ENCODE measurements at regions not wholly inside any gene's neighbourhood (a gene's known extent, or its start where the extent isn't known, plus 50 kb on each side); places are given as distances from the start of the nearest gene placed in this dataset.

DNA sequence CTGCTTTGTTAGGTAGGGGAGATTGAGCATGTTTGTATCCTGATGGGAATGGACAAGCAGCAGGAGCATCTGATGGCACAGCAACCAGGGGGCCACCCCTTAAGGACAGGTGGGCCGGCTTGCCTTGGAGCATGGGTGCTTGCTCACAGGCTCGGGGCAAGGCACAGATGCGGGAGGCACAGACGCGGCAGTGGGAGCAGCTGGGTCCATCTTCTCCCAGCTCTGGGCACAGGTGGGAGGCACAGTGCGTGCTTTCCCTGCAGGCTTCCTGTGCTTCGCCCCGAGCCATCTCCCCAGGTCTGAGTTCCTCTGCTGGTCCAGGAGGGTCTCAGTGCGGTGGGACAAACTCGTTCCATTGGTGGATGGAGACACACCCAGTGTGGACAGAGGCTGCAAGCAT lies 73.6 kb upstream of the BHLHE23 start:
- no peak for DNase-seq (ENCODE audit: missing footprints)
- intact Hi-C loops (cut with DNase I): no loop called here
- no peak for ATAC-seq

DNA sequence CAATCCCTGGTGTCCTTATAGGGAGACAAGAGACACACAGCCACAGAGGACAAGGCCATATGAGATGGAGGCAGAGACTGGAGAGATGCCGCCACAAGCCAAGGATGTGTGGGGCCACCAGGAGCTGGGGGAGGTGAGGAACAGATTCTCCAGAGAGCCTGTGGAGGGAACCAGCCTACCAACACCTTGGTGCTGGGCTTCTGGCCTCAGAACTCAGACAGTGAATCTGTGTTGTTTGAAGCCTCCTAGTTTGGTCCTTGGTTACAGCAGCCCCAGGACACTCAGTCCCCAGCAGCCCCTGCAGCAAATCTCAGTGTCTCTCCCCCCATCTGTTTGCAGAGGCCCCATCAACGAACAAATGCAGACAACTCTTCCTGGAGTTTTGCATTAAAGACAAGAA lies 73.2 kb upstream of the BHLHE23 start:
- DNase-seq (ENCODE audit: missing footprints) (no peak), ATAC-seq (no peak)
- intact Hi-C loops (cut with DNase I): no loop called here

DNA sequence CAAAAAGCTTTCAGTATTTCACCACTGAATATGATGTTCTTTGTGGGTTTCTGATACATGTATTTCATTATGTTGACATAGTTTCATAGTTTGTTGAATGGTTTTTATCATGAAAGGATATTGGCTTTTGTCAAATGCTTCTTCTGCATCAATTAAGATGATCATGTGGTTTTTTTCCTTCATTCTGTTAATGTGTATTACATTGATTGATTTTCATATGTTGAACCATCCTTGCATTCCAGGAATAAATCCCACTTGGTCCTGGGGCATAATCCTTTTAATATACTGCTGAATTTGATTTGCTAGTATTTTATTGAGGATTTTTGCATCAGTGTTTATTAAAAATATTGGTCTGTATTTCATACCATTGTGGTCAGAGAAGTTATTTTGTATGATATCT lies 70.9 kb upstream of the BHLHE23 start:
- DNase-seq (ENCODE audit: missing footprints) (no peak), ATAC-seq (no peak)
- intact Hi-C loops (cut with DNase I): no loop called here

DNA sequence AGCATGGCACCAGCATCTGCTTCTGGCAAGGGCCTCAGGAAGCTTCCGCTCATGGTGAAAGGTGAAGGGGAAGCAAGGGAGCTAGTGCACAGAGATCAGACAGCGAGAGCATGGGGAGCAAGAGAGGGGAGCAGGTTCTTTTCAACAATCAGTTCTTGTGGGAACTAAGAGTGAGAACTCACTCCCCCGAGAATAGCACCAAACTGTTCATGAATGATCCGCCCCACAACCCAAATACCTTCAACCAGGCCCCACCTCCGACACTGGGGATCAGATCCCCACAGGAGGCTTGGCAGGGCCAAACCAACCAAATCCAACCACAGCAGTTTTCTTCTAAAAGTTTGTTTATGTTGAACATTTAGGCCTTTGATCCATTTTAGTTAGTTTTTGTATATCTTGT lies 69.7 kb upstream of the BHLHE23 start:
- no peak for ATAC-seq
- no peak for DNase-seq (ENCODE audit: missing footprints)
- intact Hi-C loops (cut with DNase I): no loop called here

DNA sequence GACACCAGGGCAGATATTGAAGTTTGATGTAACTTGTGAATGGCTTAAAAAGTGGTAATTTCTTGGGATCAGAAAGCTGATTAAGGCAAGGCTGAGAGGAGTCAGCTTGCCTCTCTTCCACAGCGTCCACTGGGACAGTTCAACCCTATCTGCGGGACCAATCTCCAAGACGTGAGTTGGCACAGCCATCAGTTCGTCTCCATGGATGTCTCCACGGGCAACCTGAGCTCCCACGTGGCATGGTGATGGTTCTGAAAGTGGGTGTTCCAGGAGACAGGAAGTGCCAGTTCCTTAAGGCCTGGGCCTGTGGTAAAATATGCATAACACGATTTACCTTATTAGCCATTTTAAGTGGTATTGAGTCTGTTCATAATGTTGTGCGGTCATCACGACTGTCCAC lies 67.9 kb upstream of the BHLHE23 start:
- DNase-seq (ENCODE audit: missing footprints) (no peak), ATAC-seq (no peak)
- intact Hi-C loops (cut with DNase I): no loop called here

DNA sequence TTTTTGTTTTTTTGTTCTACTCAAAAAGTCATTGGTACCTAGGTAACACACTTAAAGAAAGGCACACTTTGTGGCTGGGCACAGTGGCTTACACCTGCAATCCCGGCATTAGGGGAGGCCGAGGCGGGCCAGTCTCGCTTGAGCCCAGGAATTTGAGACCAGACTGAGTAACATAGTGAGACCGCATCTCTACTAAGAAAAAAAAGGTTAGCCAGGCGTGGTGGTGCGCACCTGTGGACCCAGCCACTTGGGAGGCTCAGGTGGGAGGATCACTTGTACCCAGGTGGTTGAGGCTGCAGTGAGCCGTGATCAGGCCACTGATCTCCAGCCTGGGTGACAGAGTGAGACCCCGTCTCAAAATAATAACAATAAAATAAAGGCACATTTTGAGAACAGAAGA lies 67.4 kb upstream of the BHLHE23 start:
- DNase-seq (ENCODE audit: missing footprints) (no peak), ATAC-seq (no peak)

DNA sequence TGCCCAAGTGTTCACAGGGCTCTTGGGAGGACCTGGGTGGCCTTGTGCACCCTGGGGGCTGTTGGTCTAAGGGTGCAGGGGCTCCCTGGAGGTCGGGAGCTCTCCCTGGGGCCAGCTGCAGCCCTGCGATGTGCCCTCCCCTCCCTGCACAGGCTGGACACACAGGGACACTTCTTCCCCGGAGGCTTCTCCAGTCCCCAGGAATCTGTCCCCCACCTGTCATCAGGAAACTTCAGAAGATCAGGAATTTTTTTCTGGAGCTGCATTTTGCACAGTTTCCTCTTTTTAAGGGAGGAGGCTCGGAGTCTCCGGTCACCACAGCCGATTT lies 66.9 kb upstream of the BHLHE23 start:
- intact Hi-C loops (cut with DNase I): no loop called here
- DNase-seq (ENCODE audit: missing footprints) (no peak), ATAC-seq (no peak)

More for the DNA sequence above, 67.4 kb upstream of the BHLHE23 start:
- intact Hi-C loops (cut with DNase I): no loop called here

DNA sequence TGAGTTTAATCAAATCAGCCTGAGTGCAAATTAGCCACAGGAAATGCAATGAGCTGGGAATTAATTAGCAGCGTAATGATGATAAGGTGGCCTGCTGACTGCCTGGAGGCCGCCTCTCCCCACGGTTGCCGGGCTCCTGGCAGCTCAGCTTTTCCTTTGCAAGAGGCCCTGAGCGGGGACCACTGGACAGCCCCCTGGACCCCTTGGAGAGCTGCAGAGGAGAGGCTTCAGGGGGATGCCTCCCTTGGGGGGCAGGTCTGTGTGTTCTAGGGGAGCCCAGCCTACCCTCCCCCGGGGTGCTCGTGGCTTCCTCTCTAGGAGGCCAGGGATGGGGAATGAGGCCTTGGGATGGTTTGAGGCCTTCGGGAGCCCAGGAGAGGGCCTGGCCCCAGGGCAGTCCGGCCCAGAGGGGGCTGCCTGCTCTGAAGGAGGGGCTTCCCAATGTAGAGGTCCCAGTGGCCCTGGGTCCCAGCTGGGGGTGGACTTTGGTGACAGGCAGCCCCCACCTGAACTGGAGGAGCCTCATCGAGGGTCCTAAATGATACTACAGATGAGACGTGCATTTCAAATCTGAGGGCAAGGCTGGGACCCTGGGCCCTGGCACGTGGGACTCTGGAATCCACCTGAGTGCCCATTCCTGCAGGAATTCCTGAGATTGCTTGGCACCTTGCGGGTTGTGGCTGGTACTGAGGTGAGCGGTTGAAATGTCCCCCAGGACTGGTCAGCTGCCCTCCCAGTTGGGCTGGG lies 66.4 kb upstream of the BHLHE23 start:
- no peak for DNase-seq (ENCODE audit: missing footprints)
- ATAC-seq: no peak
- intact Hi-C loops (cut with DNase I): no loop called here

DNA sequence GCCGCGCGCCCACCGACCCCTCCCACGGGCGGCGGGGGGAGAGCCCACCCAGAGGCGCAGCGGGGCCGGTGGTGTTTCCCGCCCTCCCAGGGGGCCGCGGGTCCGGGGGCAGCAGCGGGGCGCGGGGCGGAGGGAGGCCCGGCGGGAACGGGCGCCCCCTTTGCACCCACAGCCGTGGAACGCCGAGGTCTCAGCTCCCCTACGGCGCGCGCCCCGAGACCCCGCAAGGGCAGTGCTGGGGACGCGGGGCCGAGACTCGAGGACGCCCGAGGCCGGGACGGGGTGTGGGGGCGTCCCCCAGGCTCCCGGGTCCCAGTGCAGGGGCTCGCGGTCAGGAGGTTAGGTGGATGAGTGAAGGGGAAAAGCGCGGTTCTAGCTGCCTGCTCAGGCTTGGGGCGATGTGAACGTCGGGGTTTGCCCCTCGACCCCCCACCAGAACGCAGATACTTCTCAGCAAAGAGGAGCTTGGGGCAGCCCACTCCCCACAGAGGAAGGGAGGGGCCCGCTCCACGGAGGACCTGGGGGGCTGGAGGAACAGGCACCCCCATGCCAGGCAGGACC lies 65.5 kb upstream of the BHLHE23 start:
- ATAC-seq (no peak), DNase-seq (ENCODE audit: missing footprints) (no peak)
- intact Hi-C loops (cut with DNase I): no loop called here

DNA sequence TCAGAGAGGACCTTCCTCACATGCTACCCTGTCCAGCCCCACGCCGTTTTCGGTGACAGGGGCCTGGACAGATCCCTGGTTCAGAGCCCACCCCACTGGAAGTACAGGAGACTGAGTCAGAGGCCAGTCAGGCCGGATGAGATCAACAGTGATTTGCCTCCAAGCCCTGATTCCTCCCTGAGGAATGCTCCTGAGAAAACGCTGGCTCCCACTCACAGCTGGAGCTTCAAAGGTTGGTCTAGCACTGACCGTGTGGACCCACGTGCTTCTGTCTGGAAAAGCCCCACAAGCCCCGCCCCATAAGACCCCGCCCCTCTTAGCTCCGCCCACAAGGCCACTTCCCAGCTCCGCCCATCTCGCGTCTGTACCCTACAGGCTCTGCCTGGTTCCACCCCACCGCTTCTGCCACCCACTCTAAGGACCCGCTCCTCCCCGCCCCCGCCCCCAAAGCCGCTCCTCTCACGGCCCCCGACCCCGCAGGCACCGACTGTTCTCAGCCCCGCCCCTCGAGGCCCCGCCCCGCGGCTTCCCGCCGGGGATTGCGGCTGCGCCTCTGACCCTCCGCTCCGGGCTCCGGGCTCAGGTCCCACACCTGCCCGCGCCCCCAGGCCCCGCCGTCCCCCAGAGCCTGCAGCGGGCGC lies 64.9 kb upstream of the BHLHE23 start:
- intact Hi-C loops (cut with DNase I): no loop called here
- ATAC-seq: no peak
- DNase-seq (ENCODE audit: missing footprints): no peak

DNA sequence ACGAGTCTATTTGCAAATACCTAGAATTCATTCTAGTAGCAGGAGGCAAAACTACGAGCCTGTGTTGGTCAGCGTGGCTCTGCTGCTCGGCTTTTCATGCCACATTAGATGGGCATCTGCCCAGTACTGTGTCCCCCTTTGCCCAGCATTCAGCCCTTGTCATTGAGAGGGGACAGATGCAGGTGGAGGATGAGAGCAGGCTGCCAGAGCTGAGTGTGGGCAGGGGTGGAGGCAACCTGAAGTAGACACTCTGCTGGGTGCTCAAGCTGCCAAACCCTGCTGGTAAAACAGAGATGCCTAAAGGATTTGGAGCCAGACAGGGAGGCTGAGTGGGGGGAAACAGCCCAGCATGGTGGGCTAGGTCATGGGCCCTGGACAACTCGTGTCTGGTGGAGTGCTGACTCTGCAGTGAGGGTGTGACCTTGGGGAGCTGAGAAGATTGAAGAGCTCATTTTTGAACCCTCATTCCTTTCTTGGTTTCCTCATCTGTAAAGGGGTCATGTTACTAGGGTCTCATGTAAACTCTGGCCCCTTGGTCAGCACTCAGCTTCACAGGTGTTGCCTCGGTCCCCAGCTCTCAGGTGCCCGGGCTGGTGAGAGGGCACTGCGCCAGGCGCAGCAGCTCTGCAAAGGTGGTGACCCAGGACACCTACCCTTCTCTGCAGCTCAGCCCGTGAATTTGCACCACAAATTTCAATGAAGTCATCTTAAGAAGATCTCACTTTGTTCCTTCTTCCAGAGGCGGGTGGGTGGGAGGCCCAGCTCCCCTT lies 64.2 kb upstream of the BHLHE23 start:
- DNase-seq (ENCODE audit: missing footprints) (no peak), ATAC-seq (no peak)
- intact Hi-C loops (cut with DNase I): no loop called here

DNA sequence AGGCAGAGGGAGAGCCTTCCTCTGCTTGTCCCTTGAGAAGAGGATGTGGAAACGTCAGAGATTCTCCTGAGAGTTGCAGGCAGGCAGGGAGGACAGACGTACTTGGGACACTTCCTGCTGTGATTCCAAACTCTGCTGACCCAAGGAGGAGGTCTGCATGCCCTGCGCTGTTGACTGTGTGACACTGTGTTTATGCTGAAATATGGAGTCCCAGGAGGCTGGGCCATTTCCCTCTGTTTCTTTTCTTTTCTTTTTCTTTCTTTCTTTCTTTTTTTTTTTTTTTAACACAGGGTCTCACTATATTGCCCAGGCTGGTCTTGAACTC lies 63.5 kb upstream of the BHLHE23 start:
- ATAC-seq: no peak
- intact Hi-C loops (cut with DNase I): no loop called here
- DNase-seq (ENCODE audit: missing footprints): no peak

DNA sequence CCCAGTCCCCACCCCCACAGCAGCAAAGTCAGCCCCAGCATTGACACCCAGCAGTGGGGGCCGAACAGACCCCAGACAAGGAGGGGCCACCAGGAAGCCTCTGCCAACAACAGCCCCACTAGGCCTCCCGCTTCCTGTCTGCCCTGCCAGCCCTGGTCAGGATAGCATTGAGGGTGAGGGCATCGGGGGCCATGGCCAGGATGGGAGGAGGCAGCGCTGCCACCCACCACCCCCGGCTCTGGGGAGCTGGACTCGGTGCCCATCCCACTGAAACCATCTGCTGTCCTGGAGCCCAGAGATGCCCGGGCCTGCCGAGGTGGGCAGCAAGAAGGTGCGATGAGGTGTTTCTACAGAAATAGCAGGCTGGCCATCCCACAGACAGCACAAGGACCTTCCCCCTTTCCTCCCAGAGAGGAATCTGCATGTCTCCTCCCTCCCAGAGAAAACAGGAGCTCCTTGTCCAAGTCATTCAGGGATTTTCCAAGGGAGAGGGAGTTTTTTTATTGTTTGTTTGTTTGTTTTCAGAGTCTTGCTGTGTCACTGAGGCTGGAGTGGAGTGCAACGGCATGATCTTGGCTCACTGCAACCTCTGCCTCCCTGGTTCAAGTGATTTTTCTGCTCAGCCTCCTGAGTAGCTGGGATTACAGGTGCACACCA lies 62.1 kb upstream of the BHLHE23 start:
- DNase-seq (ENCODE audit: missing footprints) (no peak), ATAC-seq (no peak)
- intact Hi-C loops (cut with DNase I): no loop called here

DNA sequence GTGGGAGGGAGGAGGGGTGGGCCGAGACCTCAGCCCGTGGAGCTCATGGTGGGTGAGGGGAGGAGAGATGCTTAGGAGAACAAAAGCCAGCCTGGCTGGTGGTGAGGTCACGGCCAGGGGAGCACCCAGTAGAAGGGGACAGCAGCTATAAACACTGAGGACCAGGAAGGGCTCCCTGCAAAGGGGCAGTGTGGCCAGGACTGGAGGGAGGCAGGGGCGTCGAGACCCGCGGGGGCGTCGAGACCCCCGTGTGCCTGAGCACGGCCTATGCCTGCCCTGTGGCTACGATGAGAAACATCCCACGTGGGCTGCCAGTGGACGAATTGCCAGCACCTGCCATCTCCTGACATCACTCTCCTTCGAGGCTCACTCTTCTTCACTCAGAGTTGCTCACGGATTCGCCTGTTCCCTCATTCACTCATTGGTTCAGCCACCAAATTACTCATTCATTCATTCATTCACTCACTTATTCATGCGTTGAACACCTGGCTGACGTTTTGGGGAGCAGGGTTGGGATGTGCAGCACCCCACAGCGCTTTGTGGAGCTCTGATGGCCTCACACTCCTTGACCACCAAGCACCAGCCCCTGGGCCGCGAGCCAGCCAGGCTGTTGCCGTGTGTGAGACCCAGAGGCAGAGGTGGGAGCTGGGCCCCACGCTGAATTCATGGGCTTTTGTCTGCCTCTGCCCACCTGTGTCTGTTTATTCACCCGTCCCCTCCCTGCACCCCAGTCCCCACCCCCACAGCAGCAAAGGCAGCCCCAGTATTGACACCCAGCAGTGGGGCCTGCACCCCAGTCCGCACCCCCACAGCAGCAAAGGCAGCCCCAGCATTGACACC lies 61.2 kb upstream of the BHLHE23 start:
- intact Hi-C loops (cut with DNase I): no loop called here
- no peak for ATAC-seq
- no peak for DNase-seq (ENCODE audit: missing footprints)

DNA sequence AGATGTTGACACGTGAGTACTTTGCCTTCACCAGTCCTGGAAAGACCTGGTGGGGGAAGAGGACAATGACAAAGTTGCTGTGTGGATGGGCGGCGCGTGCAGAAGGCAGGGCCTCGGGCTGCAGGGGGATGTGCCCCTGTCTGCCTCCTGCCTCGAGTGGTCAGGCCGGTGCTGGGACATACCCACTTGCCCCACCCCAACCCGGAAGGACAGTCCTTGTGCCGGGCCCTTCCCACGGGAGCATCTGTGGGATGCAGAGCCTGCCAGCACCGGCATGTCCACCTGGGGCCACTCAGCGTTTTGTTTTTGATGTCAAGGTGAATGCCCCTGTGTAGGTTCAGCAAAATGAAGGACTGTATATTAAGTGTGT lies 60.5 kb upstream of the BHLHE23 start:
- no peak for ATAC-seq
- no peak for DNase-seq (ENCODE audit: missing footprints)

DNA sequence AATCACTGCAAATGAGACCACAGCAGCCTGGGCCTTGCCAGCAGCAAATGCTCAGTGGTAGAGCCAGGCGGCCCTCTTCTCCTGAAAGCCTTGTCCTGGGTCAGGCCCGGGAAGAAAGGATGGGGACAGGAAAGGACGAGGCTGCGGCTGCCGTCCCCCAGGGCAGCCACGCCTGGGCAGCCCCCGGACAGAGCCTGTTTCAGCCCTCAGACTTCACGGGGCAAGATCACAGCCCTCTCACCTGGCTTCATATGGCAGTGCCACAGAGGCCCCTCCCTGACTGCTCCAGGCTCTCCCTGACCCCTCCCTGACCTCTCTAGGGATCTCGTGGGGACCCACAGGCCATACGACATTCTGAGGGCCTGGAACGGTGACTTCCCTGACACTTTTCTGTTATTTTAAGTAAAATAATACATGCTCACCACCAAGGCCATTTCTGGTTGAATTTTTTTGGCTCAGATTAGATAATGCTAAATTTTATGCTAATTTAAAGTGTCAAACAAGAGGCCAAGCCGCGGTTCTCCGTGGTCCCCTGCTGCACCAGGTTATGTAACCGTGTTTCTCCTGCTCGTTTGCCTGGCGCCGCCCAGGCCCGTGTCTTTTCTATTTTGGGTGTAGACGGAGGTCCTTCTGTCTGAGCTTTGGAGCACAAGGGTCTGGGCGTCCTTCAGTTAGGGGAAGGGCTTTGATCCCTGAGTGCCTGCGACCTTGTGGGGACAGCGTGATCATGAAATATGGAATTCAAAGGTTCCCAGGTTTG lies 59.9 kb upstream of the BHLHE23 start:
- DNase-seq (ENCODE audit: missing footprints) (no peak), ATAC-seq (no peak)
- intact Hi-C loops (cut with DNase I): no loop called here

More for the DNA sequence above, 60.5 kb upstream of the BHLHE23 start:
- intact Hi-C loops (cut with DNase I): no loop called here

DNA sequence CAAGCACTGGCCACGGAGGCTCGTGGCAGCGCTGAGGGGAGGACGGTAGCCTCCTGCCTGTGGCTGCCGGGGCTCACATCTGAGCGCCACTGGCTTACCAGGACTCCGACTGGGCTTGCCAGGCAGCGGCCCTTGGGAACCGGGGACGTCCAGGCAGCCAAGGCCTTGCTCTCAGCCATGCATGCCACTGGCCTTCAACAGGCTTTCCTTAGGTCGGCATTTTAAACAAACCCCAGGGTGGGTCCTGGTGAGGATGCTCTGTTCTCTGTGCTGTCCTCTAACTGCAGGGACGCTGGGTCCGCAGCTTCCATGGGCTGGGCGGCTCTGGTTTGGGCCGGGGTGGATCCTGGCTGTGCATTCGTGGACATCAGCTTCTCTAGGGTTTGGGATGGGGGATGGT lies 59.1 kb upstream of the BHLHE23 start:
- no peak for DNase-seq (ENCODE audit: missing footprints)
- intact Hi-C loops (cut with DNase I): no loop called here

More for the DNA sequence above, 59.1 kb upstream of the BHLHE23 start:
- ATAC-seq: no peak

All from Right ventricle myocardium inferior (tissue), 1 donor.